ENCODE measurements at regions not wholly inside any gene's neighbourhood (a gene's known extent, or its start where the extent isn't known, plus 50 kb on each side); places are given as distances from the start of the nearest gene placed in this dataset.
A peak's percentile ranks its signal among the peaks of the same experiment; 100 is the strongest.

- DNase-seq, result no peak
These were observed 392.6 kb upstream of the MARCKS start for GRCh38 chr6:113464536-113464935.

DNA sequence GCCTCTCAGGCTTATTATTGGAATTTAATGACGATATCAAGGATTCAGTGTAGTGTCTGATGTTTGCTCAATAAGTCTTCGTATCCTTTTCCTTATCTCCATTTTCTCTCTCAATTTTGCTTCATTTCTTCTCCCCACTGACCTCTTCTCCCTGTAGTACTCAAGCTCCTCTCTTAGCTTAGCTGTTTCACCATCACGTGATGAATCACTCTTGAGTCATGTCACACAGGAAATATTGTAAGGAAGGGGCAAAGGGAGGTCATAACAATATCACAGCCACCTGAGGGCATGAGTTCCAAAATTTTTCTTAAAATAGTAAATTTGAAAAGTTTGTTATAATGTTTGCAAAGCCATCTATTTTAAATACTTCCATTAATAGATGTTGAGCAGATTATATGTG, 392.2 kb upstream of the MARCKS start:
- DNase-seq, result no peak

DNA sequence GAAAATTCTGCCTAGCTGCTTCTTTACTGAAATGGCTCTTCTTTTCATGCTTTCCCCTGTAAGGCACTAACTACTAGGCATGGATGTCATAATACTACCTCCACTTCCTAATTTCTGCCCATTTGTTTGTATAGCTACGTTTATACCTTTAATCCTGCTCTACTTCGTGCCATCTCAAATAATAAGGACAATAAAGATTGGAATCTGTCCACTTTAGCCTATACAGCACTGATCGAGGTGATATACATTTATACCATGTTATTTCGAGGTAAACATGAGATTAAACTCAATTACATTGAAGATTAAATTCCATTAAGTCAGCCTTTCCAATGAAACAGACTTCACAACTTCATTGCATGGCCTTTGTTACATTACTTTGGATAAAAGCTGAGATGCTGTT, 390.6 kb upstream of the MARCKS start:
- DNase-seq, result no peak

- DNase-seq, result no peak
These were observed 381.8 kb upstream of the MARCKS start for GRCh38 chr6:113475392-113475791.

DNA sequence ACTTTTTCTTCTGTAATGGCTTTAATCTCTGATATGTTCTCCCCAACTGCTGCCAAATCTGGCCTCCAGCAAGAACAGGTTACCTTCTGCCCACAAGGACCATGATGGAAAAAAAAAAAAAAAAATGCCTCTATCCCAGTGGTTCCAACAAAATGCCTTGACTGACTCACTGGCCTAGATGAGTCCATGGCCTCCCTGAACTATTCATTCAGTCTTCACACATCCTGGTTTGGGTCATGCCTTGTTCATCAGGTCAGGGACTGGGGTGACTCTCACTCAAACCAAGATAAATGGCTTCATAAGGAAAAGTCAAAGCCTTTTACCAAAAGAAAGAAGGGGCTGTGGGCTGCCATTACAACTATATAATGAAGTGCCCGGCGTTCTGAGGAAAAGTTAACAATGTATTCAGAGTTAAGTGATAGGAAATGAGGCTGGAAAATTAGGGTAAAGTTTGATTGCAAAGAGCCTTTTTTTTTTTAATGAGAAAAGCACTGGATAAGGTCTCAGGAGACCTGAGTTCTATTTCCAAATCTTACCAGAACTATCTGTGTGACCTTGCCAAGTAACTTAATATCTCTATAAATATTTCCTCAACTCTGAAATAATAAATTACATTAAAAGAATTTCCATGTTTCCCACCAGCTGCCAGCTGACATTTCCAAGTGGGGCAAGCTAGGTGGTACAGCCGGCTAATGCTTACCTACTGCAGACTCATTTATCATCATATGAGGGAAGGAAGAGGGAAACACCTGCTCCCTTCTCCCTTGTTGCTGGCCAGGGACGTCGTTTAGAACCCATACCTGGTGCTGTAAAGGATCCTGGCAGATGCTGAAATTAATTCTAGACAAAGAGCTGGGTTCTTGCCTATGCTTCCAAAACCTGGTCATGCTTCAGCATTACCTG, 380.0 kb upstream of the MARCKS start:
- DNase-seq, result no peak

- DNase-seq, result no peak
These were observed 376.5 kb upstream of the MARCKS start for GRCh38 chr6:113480616-113481015.

GRCh38 chr6:113481458-113481857, 375.7 kb upstream of the MARCKS start:
- no peak for DNase-seq

GRCh38 chr6:113481910-113482309, 375.2 kb upstream of the MARCKS start:
- no peak for DNase-seq

GRCh38 chr6:113482771-113483170, 374.4 kb upstream of the MARCKS start:
- DNase-seq, result no peak

GRCh38 chr6:113486199-113486598, 370.9 kb upstream of the MARCKS start:
- DNase-seq, result no peak

GRCh38 chr6:113487489-113488058, 369.6 kb upstream of the MARCKS start:
- no peak for DNase-seq

DNA sequence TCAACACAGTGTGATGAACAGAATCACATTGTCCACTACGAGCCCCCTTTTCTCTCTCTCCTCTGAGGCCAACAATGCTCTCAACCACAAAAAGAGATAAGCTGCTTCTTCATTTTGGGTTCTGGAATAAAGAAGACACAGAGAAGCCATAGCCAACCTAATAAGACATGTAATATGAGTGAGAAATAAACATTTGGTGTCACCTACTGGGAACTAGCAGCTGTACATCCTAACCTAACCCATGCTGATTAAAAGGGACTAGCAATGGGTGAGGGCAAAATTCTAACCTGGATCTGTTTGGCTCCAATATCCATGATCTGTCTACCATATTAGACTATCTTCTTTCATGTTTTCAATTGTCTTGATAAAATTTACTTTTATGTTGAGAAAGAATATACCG, 369.1 kb upstream of the MARCKS start:
- no peak for DNase-seq

GRCh38 chr6:113488812-113489685, 368.1 kb upstream of the MARCKS start:
- DNase-seq, result no peak

DNA sequence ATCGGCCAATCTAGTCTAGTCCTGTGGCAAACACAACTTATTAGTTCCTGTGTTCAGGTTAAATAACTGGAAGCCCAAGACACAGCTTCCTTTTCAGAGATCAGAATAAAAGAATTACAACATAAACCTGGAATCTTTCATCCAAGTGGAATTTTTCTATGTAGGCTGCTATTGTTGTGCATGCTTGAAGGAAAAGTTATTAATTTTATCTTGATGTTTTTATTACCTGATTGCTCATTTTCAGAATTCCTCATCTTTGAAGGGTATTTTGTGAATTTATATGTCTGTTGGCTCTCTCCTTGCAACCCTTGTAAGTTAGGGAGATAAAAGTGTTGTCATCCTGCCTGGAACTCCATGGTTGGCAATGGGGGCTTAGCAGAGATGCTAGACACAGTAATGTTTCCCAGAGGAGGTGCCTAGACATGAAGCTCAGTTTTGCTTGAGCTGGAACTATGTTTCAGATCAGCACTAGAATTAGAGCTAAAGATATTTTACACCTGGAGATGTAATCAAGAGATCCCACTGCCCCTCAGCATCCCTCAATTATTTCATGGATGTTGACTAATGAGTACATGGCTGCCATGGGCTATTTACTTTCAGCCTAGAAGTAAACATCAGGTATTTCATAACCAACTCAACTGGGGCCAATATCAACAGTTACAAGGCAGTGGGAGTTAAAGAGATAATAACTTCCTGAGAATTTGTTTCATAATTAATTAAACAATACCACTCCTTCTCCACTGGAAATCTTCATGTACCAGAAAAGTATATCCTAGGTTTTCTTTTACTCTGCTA, 367.0 kb upstream of the MARCKS start:
- DNase-seq, result no peak

GRCh38 chr6:113491376-113491775, 365.8 kb upstream of the MARCKS start:
- no peak for DNase-seq

GRCh38 chr6:113493991-113494390, 363.2 kb upstream of the MARCKS start:
- DNase-seq, result no peak

GRCh38 chr6:113495521-113495920, 361.6 kb upstream of the MARCKS start:
- no peak for DNase-seq

- DNase-seq, result peak; percentile 30
These were observed 361.0 kb upstream of the MARCKS start for GRCh38 chr6:113496166-113496565.

- DNase-seq, result no peak
These were observed 356.9 kb upstream of the MARCKS start for GRCh38 chr6:113500221-113500620.

- DNase-seq, result no peak
These were observed 352.0 kb upstream of the MARCKS start for GRCh38 chr6:113505084-113505699.

DNA sequence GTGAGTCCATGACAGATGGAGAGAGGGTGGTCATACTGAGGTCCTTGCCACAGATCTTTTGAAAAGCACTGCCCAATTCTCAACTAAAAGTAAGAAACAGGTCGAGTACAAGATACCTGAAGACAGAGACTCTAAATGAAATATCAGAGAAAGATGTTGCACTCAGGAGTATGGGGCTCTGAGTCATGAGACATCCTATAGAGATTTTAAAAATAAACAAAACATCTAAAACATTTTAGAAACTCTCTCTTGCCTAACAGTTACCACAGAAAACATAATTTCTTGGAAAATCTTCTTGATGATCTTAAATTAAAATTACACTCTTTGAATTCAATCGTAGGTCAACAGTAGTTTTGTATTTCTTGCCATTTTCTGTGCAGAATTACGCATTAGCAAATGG, 348.9 kb upstream of the MARCKS start:
- DNase-seq, result no peak

DNA sequence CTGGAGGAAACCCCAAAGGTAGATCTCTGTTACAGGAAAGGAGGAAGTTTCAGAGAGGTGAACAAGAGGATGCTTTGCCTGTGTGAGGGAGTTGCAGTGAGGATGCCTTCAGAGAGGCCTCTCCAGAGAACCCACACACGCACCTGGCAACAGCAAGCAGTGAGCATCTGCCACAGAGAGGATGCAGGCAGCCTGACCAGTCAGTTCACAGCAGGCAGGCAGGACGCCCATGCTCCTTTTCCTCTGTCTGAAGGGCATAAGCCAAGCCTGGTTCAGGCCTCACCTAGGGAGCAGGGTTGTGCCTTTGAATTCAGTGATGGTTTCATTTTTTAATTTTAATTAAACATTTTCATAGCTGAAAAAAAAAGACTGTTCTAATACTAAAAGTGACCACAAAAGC, 346.0 kb upstream of the MARCKS start:
- DNase-seq, result no peak
